Hepatocyte (in vitro differentiated cells): ENCODE measurements at regions not wholly inside any gene's neighbourhood (a gene's known extent, or its start where the extent isn't known, plus 50 kb on each side); places are given as distances from the start of the nearest gene placed in this dataset.
"Not testable (repeated sequence)": the region's sequence is repeated elsewhere in the genome, so short reads cannot be mapped to it uniquely, and the experiment has no call there.

Experiments used
- DNase-seq: peaks from one replicate; pipeline ENCODE4 v3.0.0-alpha.2; 2016; ENCODE audit warnings: low spot score
- H2AFZ ChIP-seq: fragments of 200-600 bp; sonication (generic); 2 replicates; pipeline ENCODE4 v1.6.0; 2016; ENCODE audit warnings: antibody characterized with exemption, mild to moderate bottlenecking
- H3K27ac ChIP-seq: fragments of 200-600 bp; sonication (generic); 2 replicates; pipeline ENCODE4 v1.5.1; 2016; ENCODE audit warnings: mild to moderate bottlenecking
- H3K27me3 ChIP-seq: fragments of 200-600 bp; sonication (generic); 2 replicates; pipeline ENCODE4 v1.6.1; 2016
- H3K36me3 ChIP-seq: fragments of 200-600 bp; sonication (generic); replicated peaks from 2 replicates; pipeline ENCODE4 v1.5.1; 2016; ENCODE audit warnings: low read depth; ENCODE audit not compliant: insufficient read depth
- H3K4me1 ChIP-seq: fragments of 200-600 bp; sonication (generic); 2 replicates; pipeline ENCODE4 v1.5.1; 2016; ENCODE audit warnings: mild to moderate bottlenecking, moderate library complexity; ENCODE audit not compliant: insufficient read depth
- H3K4me2 ChIP-seq: fragments of 200-600 bp; sonication (generic); 2 replicates; pipeline ENCODE4 v1.6.0; 2016
- H3K4me3 ChIP-seq: fragments of 200-600 bp; sonication (generic); 2 replicates; pipeline ENCODE4 v1.5.1; 2016; ENCODE audit warnings: mild to moderate bottlenecking
- H3K79me2 ChIP-seq: fragments of 200-600 bp; sonication (generic); 2 replicates; pipeline ENCODE4 v1.6.0; 2017; ENCODE audit warnings: mild to moderate bottlenecking
- H3K9me2 ChIP-seq: fragments of 200-600 bp; sonication (generic); replicated peaks from 2 replicates; pipeline ENCODE4 v1.6.0; 2017; ENCODE audit warnings: mild to moderate bottlenecking; ENCODE audit not compliant: insufficient read depth
- H3K9me3 ChIP-seq: fragments of 200-600 bp; sonication (generic); 2 replicates; pipeline ENCODE4 v1.5.1; 2016; ENCODE audit warnings: low read depth, mild to moderate bottlenecking
- H4K20me1 ChIP-seq: fragments of 200-600 bp; sonication (generic); 2 replicates; pipeline ENCODE4 v1.6.0; 2016; ENCODE audit warnings: mild to moderate bottlenecking; ENCODE audit not compliant: insufficient read depth, poor library complexity, severe bottlenecking
- EZH2 ChIP-seq: fragments of 200-600 bp; sonication (generic); IDR thresholded peaks from 2 replicates; pipeline ENCODE4 v1.6.1; 2016; ENCODE audit warnings: antibody characterized with exemption, mild to moderate bottlenecking, borderline replicate concordance
- EZH2phosphoT487 ChIP-seq: fragments of 200-600 bp; sonication (generic); IDR thresholded peaks from one replicate; pipeline ENCODE4 v1.6.1; 2018; ENCODE audit warnings: antibody characterized with exemption, mild to moderate bottlenecking, low read depth, moderate library complexity; ENCODE audit not compliant: unreplicated experiment, severe bottlenecking
- WGBS: methylation state at CpG from one replicate; pipeline ENCODE4 v1.1.6; 2016; ENCODE audit warnings: low lambda C conversion rate; ENCODE audit errors: missing lambda C conversion rate; 5-methylcytosine and 5-hydroxymethylcytosine counted together
- TF ChIP-seq, protein P1 (sequence below): fragments of 200-600 bp; sonication (generic); IDR thresholded peaks from 2 replicates; pipeline ENCODE4 v1.5.1; 2016; ENCODE audit warnings: antibody characterized with exemption, mild to moderate bottlenecking; ENCODE audit not compliant: poor library complexity

DNA sequence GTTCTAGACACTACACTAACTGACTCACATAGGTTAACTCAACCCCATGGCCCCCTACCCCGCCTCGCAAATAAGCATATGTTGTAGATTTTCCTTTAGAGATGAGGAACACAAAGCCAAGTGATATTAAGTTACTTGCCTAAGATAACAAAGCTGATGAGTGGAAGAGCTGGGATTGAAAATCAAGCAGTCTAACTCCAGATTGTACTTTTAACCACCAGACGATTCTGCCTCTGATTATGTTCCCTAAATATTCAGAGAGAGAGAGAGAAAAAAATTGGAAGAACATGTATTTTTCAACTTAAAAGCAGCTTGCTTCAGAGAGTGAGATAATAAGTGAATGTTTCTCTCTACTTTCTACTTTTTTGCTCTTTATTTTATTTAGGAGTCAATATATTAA, 66.9 kb upstream of the THBS1 start:
- Histone ChIP-seq H4K20me1 (no peaks in the 10 kb centered on the region), H3K4me3 (no peak overlapping the region), H3K4me2 (no peak overlapping the region), H3K27me3 (no peaks in the 10 kb centered on the region), H3K9me3 (no peaks in the 10 kb centered on the region), H3K36me3 (no peaks in the 10 kb centered on the region), H3K79me2 (no peaks in the 10 kb centered on the region), H3K9me2 (no peaks in the 10 kb centered on the region), H2AFZ (no peak overlapping the region), H3K27ac (no peak overlapping the region), H3K4me1 (no peaks in the 10 kb centered on the region)
- no peak for DNase-seq
- TF ChIP-seq EZH2phosphoT487: no peak
- TF ChIP-seq, protein P1, sequence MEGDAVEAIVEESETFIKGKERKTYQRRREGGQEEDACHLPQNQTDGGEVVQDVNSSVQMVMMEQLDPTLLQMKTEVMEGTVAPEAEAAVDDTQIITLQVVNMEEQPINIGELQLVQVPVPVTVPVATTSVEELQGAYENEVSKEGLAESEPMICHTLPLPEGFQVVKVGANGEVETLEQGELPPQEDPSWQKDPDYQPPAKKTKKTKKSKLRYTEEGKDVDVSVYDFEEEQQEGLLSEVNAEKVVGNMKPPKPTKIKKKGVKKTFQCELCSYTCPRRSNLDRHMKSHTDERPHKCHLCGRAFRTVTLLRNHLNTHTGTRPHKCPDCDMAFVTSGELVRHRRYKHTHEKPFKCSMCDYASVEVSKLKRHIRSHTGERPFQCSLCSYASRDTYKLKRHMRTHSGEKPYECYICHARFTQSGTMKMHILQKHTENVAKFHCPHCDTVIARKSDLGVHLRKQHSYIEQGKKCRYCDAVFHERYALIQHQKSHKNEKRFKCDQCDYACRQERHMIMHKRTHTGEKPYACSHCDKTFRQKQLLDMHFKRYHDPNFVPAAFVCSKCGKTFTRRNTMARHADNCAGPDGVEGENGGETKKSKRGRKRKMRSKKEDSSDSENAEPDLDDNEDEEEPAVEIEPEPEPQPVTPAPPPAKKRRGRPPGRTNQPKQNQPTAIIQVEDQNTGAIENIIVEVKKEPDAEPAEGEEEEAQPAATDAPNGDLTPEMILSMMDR: no peak
- no peak for TF ChIP-seq EZH2
- 88% methylated on average over 3 of the region's 3 CpGs for WGBS

DNA sequence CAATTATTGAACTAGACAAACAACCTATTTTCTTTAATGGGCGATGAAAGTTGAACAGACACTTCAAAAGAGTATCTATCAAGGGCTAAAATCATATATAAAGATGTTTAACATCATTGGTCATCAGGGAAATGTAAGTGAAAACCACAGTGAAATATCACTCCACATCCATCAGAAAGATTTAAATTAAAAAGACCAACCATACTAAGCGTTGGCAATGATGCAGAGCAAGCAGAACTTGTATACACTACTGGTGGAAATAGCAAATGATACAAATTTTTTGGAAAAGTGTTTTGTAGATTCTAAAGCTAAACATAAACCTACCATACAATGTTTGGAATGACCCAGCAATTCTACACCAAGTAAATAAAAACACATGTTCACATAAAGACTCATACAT, 65.9 kb upstream of the THBS1 start:
- no peak for DNase-seq
- H2AFZ ChIP-seq: no peak overlapping the region
- 98% methylated on average over 2 of the region's 2 CpGs for WGBS
- no peak overlapping the region for H3K27ac ChIP-seq
- H3K9me3 ChIP-seq: no peaks in the 10 kb centered on the region
- no peaks in the 10 kb centered on the region for H3K9me2 ChIP-seq
- no peak for TF ChIP-seq EZH2phosphoT487
- TF ChIP-seq, protein P1: no peak
- no peak overlapping the region for H3K4me2 ChIP-seq
- no peaks in the 10 kb centered on the region for H3K27me3 ChIP-seq
- no peaks in the 10 kb centered on the region for H3K79me2 ChIP-seq
- no peaks in the 10 kb centered on the region for H3K4me1 ChIP-seq
- no peaks in the 10 kb centered on the region for H3K36me3 ChIP-seq
- H4K20me1 ChIP-seq: no peaks in the 10 kb centered on the region
- no peak overlapping the region for H3K4me3 ChIP-seq

DNA sequence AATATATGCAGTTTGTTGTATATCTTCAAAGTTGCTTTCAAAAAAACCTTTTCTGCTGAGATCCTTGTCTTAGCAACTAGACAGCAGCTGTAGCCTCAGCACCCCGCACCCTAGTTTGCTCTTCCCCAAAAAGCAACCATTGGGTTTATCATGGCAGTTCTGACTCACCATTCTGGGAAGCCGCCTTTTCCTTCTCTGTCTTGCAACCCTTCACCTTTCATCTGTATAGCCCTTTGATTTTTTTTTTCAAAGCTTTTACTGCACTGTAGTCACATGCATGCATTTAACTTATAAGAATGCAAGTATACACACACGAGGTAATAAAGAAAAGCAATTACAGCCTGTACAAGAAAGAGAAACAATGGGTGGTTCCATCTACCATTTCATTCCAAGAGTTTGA, 65.1 kb upstream of the THBS1 start:
- H3K27me3 ChIP-seq: no peaks in the 10 kb centered on the region
- H3K36me3 ChIP-seq: no peaks in the 10 kb centered on the region
- H3K79me2 ChIP-seq: no peaks in the 10 kb centered on the region
- no peak overlapping the region for H2AFZ ChIP-seq
- TF ChIP-seq, protein P1: no peak
- TF ChIP-seq EZH2phosphoT487 (no peak), EZH2 (no peak)
- no peaks in the 10 kb centered on the region for H3K4me1 ChIP-seq
- no peak overlapping the region for H3K4me2 ChIP-seq
- no peaks in the 10 kb centered on the region for H3K9me2 ChIP-seq
- H3K27ac ChIP-seq: no peak overlapping the region
- no peak overlapping the region for H3K4me3 ChIP-seq
- H4K20me1 ChIP-seq: no peaks in the 10 kb centered on the region
- WGBS: 65% methylated on average over 3 of the region's 3 CpGs
- no peak for DNase-seq
- no peaks in the 10 kb centered on the region for H3K9me3 ChIP-seq

DNA sequence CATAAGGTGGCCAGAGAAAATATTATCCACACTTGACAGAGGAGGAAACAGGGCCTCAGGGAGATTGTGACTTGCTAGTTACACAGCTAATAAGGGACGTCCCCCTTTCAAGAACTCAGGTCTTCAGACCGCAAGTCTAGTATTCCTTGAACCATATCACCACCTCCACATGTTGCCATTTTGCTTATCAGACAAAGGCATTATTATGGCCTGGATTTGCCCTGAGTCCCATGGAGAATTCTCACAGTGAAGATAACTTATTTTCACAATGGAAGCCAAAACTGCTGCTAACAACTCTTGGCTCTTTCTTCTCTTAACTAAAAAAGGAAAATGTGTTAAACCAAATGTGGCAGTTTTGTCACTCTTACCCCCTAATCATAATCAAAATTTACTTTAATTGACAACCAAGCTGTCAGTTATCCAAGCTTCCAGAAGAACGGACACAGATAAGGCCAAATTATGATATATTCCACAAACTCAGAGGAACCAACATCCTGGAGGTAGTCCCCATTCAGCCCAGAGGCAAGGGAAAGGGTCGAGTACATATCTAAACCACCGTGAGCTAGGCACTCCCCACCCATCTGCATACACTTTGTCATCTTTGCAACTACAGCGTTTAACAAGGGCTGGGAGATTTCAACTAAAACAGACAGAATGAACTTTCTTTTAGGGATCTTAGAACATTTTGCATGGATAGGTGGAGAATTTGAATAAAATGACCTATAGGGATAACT, 63.6 kb upstream of the THBS1 start:
- H3K79me2 ChIP-seq: no peaks in the 10 kb centered on the region
- H3K27me3 ChIP-seq: no peaks in the 10 kb centered on the region
- no peak overlapping the region for H3K27ac ChIP-seq
- no peaks in the 10 kb centered on the region for H3K4me1 ChIP-seq
- H3K4me2 ChIP-seq: no peak overlapping the region
- no peak overlapping the region for H3K4me3 ChIP-seq
- DNase-seq: no peak
- H4K20me1 ChIP-seq: no peaks in the 10 kb centered on the region
- H2AFZ ChIP-seq: no peak overlapping the region
- 75% methylated on average over 6 of the region's 6 CpGs for WGBS
- TF ChIP-seq, protein P1: no peak
- TF ChIP-seq EZH2 (no peak), EZH2phosphoT487 (no peak)
- H3K9me3 ChIP-seq: no peaks in the 10 kb centered on the region
- H3K36me3 ChIP-seq: no peaks in the 10 kb centered on the region
- no peaks in the 10 kb centered on the region for H3K9me2 ChIP-seq

GRCh38 chr15:39523968-39524367, 56.9 kb upstream of the THBS1 start:
- H3K9me2 ChIP-seq, DNase-seq, H3K27ac ChIP-seq, H3K36me3 ChIP-seq, H4K20me1 ChIP-seq, H3K27me3 ChIP-seq, H3K4me1 ChIP-seq, H2AFZ ChIP-seq, H3K4me2 ChIP-seq, H3K4me3 ChIP-seq, H3K79me2 ChIP-seq, H3K9me3 ChIP-seq: not testable (repeated sequence)
- 81% methylated on average over 3 of the region's 5 CpGs for WGBS
